SU-DHL-6 (cell line): ENCODE measurements at regions not wholly inside any gene's neighbourhood (a gene's known extent, or its start where the extent isn't known, plus 50 kb on each side); places are given as distances from the start of the nearest gene placed in this dataset.

Experiments used
- EZH2phosphoT487 ChIP-seq: fragments of 200-600 bp; sonication (generic), shearing (Covaris generic); conservative IDR thresholded peaks from 2 replicates; pipeline ENCODE4 v1.6.1; 2018; ENCODE audit warnings: mild to moderate bottlenecking, antibody characterized with exemption, low read length, moderate library complexity, mixed read lengths
- TF ChIP-seq, protein P1 (sequence below): fragments of 200-600 bp; sonication (generic); IDR thresholded peaks from one replicate; pipeline ENCODE4 v1.5.1; 2017; ENCODE audit warnings: antibody characterized with exemption, mild to moderate bottlenecking, low read length, moderate library complexity; ENCODE audit not compliant: insufficient read depth, poor library complexity, severe bottlenecking

DNA sequence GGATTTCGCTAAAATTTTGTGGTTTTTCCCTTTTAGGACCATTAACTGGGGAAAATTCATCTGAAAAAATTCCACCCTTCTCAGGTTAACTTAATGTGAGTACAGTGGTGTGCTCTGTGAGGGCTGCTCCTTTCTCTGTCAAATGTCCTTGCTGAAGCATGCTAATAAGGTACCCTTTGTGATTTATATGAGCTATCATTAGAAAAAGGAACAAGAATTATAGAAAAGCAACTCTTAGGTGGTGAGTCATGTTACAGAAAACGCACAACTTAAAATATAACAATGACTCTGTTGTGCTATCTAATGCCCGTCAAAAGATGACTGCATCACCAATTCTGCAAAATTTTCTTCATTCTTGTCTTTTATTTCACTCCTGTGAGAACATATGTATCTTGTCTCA is 162.0 kb upstream of the MAGI2 start:
- TF ChIP-seq, protein P1, sequence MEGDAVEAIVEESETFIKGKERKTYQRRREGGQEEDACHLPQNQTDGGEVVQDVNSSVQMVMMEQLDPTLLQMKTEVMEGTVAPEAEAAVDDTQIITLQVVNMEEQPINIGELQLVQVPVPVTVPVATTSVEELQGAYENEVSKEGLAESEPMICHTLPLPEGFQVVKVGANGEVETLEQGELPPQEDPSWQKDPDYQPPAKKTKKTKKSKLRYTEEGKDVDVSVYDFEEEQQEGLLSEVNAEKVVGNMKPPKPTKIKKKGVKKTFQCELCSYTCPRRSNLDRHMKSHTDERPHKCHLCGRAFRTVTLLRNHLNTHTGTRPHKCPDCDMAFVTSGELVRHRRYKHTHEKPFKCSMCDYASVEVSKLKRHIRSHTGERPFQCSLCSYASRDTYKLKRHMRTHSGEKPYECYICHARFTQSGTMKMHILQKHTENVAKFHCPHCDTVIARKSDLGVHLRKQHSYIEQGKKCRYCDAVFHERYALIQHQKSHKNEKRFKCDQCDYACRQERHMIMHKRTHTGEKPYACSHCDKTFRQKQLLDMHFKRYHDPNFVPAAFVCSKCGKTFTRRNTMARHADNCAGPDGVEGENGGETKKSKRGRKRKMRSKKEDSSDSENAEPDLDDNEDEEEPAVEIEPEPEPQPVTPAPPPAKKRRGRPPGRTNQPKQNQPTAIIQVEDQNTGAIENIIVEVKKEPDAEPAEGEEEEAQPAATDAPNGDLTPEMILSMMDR: no peak
- TF ChIP-seq EZH2phosphoT487: no peak
